Gastrocnemius medialis (tissue), 4 donors: ENCODE measurements at regions not wholly inside any gene's neighbourhood (a gene's known extent, or its start where the extent isn't known, plus 50 kb on each side); places are given as distances from the start of the nearest gene placed in this dataset.

Experiments
- ATAC-seq, 2 donors: fragments of 150-250 bp; one replicate each; pipeline ENCODE4 v1.9.1; 2016
- DNase-seq, 2 donors: peaks; one replicate each; pipeline ENCODE4 v3.0.0-alpha.2; 2019
- H3K27ac ChIP-seq, 4 donors: fragments of 200-600 bp; sonication (generic); 1 replicate in 1 of 4; 2 replicates in 3 of 4; pipeline ENCODE4 v1.5.1; 2016 to 2018; ENCODE audit warnings: mild to moderate bottlenecking in 2 of 4, moderate library complexity in 1 of 4
- H3K27me3 ChIP-seq, 3 donors: fragments of 200-600 bp; sonication (generic) in 2 of 3; 1 replicate in 1 of 3; 2 replicates in 2 of 3; pipeline versions ENCODE4 v1.5.1 to v1.6.0; 2016 to 2019; ENCODE audit warnings: mild to moderate bottlenecking in 1 of 3, moderate library complexity in 1 of 3
- H3K36me3 ChIP-seq, 2 donors: fragments of 200-600 bp; sonication (generic) in 1 of 2; one replicate each; pipeline ENCODE4 v1.5.1; 2017 to 2018
- H3K4me1 ChIP-seq, 2 donors: fragments of 200-600 bp; sonication (generic) in 1 of 2; one replicate each; pipeline ENCODE4 v1.5.1; 2016 to 2017; ENCODE audit warnings: mild to moderate bottlenecking in 2 of 2
- H3K4me3 ChIP-seq, 4 donors: fragments of 200-600 bp; sonication (generic) in 3 of 4; 1 replicate in 1 of 4; 2 replicates in 3 of 4; pipeline ENCODE4 v1.5.1; 2016 to 2019; ENCODE audit warnings: mild to moderate bottlenecking in 2 of 4
- H3K9me3 ChIP-seq, 3 donors: fragments of 200-600 bp; sonication (generic) in 2 of 3; 1 replicate in 1 of 3; 2 replicates in 2 of 3; pipeline ENCODE4 v1.5.1; 2016 to 2019
- POLR2A ChIP-seq, 2 donors: fragments of 450-650 bp; IDR thresholded peaks; one replicate each; pipeline ENCODE4 v1.6.1; 2017; ENCODE audit warnings: antibody characterized with exemption in 2 of 2, mild to moderate bottlenecking in 2 of 2, moderate library complexity in 2 of 2
- in situ Hi-C, 4 donors: fragments of 200-750 bp; cut with MboI; loops; one replicate each; pipeline versions ENCODE4 v1.15.0 to v1.8.0; 2017; ENCODE audit warnings: low sequenced_read_pairs in 4 of 4
- intact Hi-C: fragments of 100-400 bp; cut with DNase I; formaldehyde crosslinking; loops from one replicate; pipeline ENCODE4 v1.15.1; 2023; ENCODE audit warnings: low total_unique reads
- TF ChIP-seq, protein P1 (sequence below), 5 experiments: fragments of 450-650 bp in 3 of 5; fragments of 200-600 bp in 2 of 5; sonication (generic) in 2 of 5; IDR thresholded peaks in 4 of 5; conservative IDR thresholded peaks in 1 of 5; 1 replicate in 4 of 5; 2 replicates in 1 of 5; pipeline ENCODE4 v1.5.1; 2016 to 2019; ENCODE audit warnings: antibody characterized with exemption in 5 of 5, mild to moderate bottlenecking in 3 of 5, moderate library complexity in 3 of 5

- H3K27me3 ChIP-seq = no peaks in the 10 kb centered on the region
- intact Hi-C loops (no loop called here), in situ Hi-C loops (no loop called here)
- no peak overlapping the region for H3K27ac ChIP-seq
- no peaks in the 10 kb centered on the region for H3K36me3 ChIP-seq
- TF ChIP-seq, protein P1, sequence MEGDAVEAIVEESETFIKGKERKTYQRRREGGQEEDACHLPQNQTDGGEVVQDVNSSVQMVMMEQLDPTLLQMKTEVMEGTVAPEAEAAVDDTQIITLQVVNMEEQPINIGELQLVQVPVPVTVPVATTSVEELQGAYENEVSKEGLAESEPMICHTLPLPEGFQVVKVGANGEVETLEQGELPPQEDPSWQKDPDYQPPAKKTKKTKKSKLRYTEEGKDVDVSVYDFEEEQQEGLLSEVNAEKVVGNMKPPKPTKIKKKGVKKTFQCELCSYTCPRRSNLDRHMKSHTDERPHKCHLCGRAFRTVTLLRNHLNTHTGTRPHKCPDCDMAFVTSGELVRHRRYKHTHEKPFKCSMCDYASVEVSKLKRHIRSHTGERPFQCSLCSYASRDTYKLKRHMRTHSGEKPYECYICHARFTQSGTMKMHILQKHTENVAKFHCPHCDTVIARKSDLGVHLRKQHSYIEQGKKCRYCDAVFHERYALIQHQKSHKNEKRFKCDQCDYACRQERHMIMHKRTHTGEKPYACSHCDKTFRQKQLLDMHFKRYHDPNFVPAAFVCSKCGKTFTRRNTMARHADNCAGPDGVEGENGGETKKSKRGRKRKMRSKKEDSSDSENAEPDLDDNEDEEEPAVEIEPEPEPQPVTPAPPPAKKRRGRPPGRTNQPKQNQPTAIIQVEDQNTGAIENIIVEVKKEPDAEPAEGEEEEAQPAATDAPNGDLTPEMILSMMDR (IDR thresholded peaks at IDR 0.05 in 4 of 5, conservative IDR thresholded peaks at IDR 0.05 in 1 of 5) = no peak
- TF ChIP-seq POLR2A (IDR thresholded peaks at IDR 0.05) = no peak
- H3K9me3 ChIP-seq = no peaks in the 10 kb centered on the region
- H3K4me1 ChIP-seq = no peaks in the 10 kb centered on the region
- no peak overlapping the region for H3K4me3 ChIP-seq
- DNase-seq = no peak
- no peak for ATAC-seq
Observed at GRCh38 chr6:131394768-131395432, 178.1 kb upstream of the ARG1 start.

DNA sequence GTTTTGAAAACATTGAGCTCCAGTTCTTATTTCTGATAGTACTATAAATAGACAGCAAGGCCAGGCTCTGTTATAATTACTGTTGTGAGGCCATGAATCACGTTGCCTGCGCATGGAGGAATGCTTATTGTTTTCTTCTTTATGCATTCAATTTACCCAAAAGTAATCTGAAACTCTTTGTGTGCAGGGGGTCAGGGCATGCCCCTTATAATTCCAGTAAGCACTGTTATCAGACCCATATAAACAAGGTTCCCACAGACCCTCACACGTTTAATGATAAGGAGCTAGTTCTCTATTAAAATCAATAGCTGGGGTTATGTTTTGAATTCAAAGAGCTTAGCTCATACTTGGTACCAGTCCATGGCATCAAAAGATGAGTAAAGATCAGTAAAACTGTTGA, 174.8 kb upstream of the ARG1 start:
- in situ Hi-C loops = no loop called here

DNA sequence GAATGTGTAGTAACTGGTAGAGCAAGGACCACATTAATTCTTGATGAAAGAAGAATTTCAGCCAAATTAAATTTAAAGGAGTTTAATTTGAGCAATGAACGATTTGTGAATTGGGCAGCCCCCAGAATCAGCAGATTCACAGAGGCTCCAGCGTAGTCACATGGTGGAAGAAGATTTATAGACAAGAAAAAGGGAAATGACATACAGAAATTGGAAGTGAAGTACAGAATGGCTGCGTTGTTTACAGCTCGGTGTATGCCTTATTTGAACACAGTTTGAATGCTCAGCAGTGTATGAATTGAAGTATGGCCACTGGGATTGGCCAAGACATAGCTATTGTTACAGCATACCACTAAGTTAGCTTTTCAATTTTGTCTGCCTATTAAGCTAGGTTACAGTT, 173.6 kb upstream of the ARG1 start:
- H3K27me3 ChIP-seq = no peaks in the 10 kb centered on the region
- DNase-seq (no peak), ATAC-seq (no peak)
- H3K9me3 ChIP-seq = no peaks in the 10 kb centered on the region
- H3K36me3 ChIP-seq = no peaks in the 10 kb centered on the region
- intact Hi-C loops (no loop called here), in situ Hi-C loops (no loop called here)
- no peak overlapping the region for H3K4me3 ChIP-seq
- TF ChIP-seq, protein P1 (IDR thresholded peaks at IDR 0.05 in 4 of 5, conservative IDR thresholded peaks at IDR 0.05 in 1 of 5) = no peak
- no peak for TF ChIP-seq POLR2A (IDR thresholded peaks at IDR 0.05)
- no peaks in the 10 kb centered on the region for H3K4me1 ChIP-seq
- no peak overlapping the region for H3K27ac ChIP-seq

More for the DNA sequence above, 174.8 kb upstream of the ARG1 start:
- H3K4me3 ChIP-seq = no peak overlapping the region
- no peaks in the 10 kb centered on the region for H3K9me3 ChIP-seq
- no peaks in the 10 kb centered on the region for H3K36me3 ChIP-seq
- intact Hi-C loops = no loop called here
- H3K27me3 ChIP-seq = no peaks in the 10 kb centered on the region
- TF ChIP-seq POLR2A (IDR thresholded peaks at IDR 0.05) = no peak
- TF ChIP-seq, protein P1 (IDR thresholded peaks at IDR 0.05 in 4 of 5, conservative IDR thresholded peaks at IDR 0.05 in 1 of 5) = no peak
- DNase-seq (no peak), ATAC-seq (no peak)
- H3K4me1 ChIP-seq = no peaks in the 10 kb centered on the region
- H3K27ac ChIP-seq = no peak overlapping the region

GRCh38 chr6:131400054-131400778, 172.8 kb upstream of the ARG1 start:
- H3K36me3 ChIP-seq = no peaks in the 10 kb centered on the region
- H3K4me1 ChIP-seq = no peaks in the 10 kb centered on the region
- DNase-seq = no peak
- ATAC-seq = no peak
- TF ChIP-seq POLR2A (IDR thresholded peaks at IDR 0.05) = no peak
- TF ChIP-seq, protein P1 (IDR thresholded peaks at IDR 0.05 in 4 of 5, conservative IDR thresholded peaks at IDR 0.05 in 1 of 5) = no peak
- in situ Hi-C loops (no loop called here), intact Hi-C loops (no loop called here)
- H3K27ac ChIP-seq = no peak overlapping the region
- H3K4me3 ChIP-seq = no peak overlapping the region
- H3K27me3 ChIP-seq = no peaks in the 10 kb centered on the region
- no peaks in the 10 kb centered on the region for H3K9me3 ChIP-seq
